HL-60/S4 treated with retinoic acid at 250 ng/mL for 4 days and 3 days (cell line): ENCODE measurements at regions not wholly inside any gene's neighbourhood (a gene's known extent, or its start where the extent isn't known, plus 50 kb on each side); places are given as distances from the start of the nearest gene placed in this dataset.
"Not testable (repeated sequence)": the region's sequence is repeated elsewhere in the genome, so short reads cannot be mapped to it uniquely, and the experiment has no call there.

ENCODE experiments used
- in situ Hi-C: fragments of 300-500 bp; cut with MboI; formaldehyde crosslinking; loops from 2 replicates; pipeline ENCODE4 v1.7.0; 2022; ENCODE audit warnings: low sequenced_read_pairs

- in situ Hi-C loops = no loop called here
Observed at GRCh38 chr2:64250063-64250462, 105.8 kb upstream of the PELI1 start.

- in situ Hi-C loops = no loop called here
Observed at GRCh38 chr2:64250751-64251423, 106.7 kb upstream of the PELI1 start.

GRCh38 chr2:64251497-64252250 is 107.5 kb upstream of the PELI1 start:
- in situ Hi-C loops = no loop called here

GRCh38 chr2:64252251-64252978 is 108.2 kb upstream of the PELI1 start:
- in situ Hi-C loops = not testable (repeated sequence)

GRCh38 chr2:64253421-64253820 is 109.2 kb upstream of the PELI1 start:
- in situ Hi-C loops = not testable (repeated sequence)

GRCh38 chr2:64258566-64258965 is 114.3 kb upstream of the PELI1 start:
- in situ Hi-C loops = no loop called here

- in situ Hi-C loops = no loop called here
Observed at GRCh38 chr2:64259312-64259711, 115.1 kb upstream of the PELI1 start.

- in situ Hi-C loops = no loop called here
Observed at GRCh38 chr2:64260093-64260803, 116.0 kb upstream of the PELI1 start.

- in situ Hi-C loops = no loop called here
Observed at GRCh38 chr2:64260817-64261216, 116.6 kb upstream of the PELI1 start.

- in situ Hi-C loops = no loop called here
Observed at GRCh38 chr2:64262071-64262470, 117.9 kb upstream of the PELI1 start.

- in situ Hi-C loops = no loop called here
Observed at GRCh38 chr2:64262816-64263215, 118.6 kb upstream of the PELI1 start.

- in situ Hi-C loops = no loop called here
Observed at GRCh38 chr2:64263315-64263714, 119.1 kb upstream of the PELI1 start.

- in situ Hi-C loops = no loop called here
Observed at GRCh38 chr2:64267699-64268098, 123.5 kb upstream of the PELI1 start.

- in situ Hi-C loops = no loop called here
Observed at GRCh38 chr2:64268330-64269048, 124.3 kb upstream of the PELI1 start.

- in situ Hi-C loops = no loop called here
Observed at GRCh38 chr2:64273524-64274398, 129.5 kb upstream of the PELI1 start.

- in situ Hi-C loops = no loop called here
Observed at GRCh38 chr2:64274399-64275173, 130.4 kb upstream of the PELI1 start.

GRCh38 chr2:64275174-64275466 is 130.9 kb upstream of the PELI1 start:
- in situ Hi-C loops = no loop called here

- in situ Hi-C loops = no loop called here
Observed at GRCh38 chr2:64276417-64277095, 132.3 kb upstream of the PELI1 start.
